HUES48 (cell line): ENCODE measurements at regions not wholly inside any gene's neighbourhood (a gene's known extent, or its start where the extent isn't known, plus 50 kb on each side); places are given as distances from the start of the nearest gene placed in this dataset.

Source experiments
- H3K27ac ChIP-seq: one replicate; pipeline ENCODE4 v1.7.0; 2013; ENCODE audit warnings: low read depth, low read length, inconsistent platforms
- H3K27me3 ChIP-seq: 2 replicates; pipeline ENCODE4 v1.6.1; 2013; ENCODE audit warnings: mild to moderate bottlenecking, low read length; ENCODE audit not compliant: control insufficient read depth, insufficient read depth
- H3K36me3 ChIP-seq: 2 replicates; pipeline ENCODE4 v1.6.1; 2013; ENCODE audit warnings: low read length; ENCODE audit not compliant: control insufficient read depth, insufficient read depth
- H3K4me1 ChIP-seq: 2 replicates; pipeline ENCODE4 v1.6.1; 2013; ENCODE audit warnings: mild to moderate bottlenecking, low read length; ENCODE audit not compliant: control insufficient read depth, insufficient read depth
- H3K4me3 ChIP-seq: 2 replicates; pipeline ENCODE4 v1.5.1; 2013; ENCODE audit warnings: mild to moderate bottlenecking, low read depth, low read length
- H3K9ac ChIP-seq: 2 replicates; pipeline ENCODE4 v1.6.1; 2013; ENCODE audit warnings: mild to moderate bottlenecking, low read depth, low read length, moderate library complexity
- H3K9me3 ChIP-seq: 2 replicates; pipeline ENCODE4 v1.6.1; 2013; ENCODE audit warnings: low read length; ENCODE audit not compliant: control insufficient read depth, insufficient read depth

- H3K9ac ChIP-seq: no peak overlapping the region
- H3K4me1 ChIP-seq: 0 out of 2 replicates have a peak, but pooled peaks cover 6% of the 10 kb centered on the region
- H3K36me3 ChIP-seq: no peaks in the 10 kb centered on the region
- no peaks in the 10 kb centered on the region for H3K9me3 ChIP-seq
- no peaks in the 10 kb centered on the region for H3K27me3 ChIP-seq
- no peak overlapping the region for H3K4me3 ChIP-seq
- no peak overlapping the region for H3K27ac ChIP-seq
Measured at GRCh38 chr14:49381778-49382177, 204.4 kb downstream of the RPS29 start.

DNA sequence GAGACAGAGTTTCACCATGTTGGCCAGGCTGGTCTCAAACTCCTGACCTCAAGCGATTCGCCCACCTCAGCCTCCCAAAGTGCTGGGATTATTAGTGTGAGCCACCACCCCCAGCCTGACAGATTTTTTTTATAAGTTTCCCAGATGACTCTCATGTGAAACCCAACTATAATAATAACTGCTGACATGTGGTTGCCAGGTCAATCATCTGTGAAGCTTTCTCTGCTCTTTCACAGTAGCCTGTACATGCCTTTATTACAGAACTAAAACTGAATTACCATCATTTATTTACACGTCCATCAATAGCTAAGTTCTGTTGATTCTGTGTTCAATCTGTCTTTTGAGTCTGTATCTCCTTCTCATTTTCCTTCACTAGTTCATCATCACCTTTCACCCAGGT lies 218.5 kb downstream of the RPS29 start:
- Histone ChIP-seq H3K4me1 (peaks cover 9% of the 10 kb centered on the region; the same call in 1 of the 2 replicates), H3K27me3 (peaks cover 97% of the 10 kb centered on the region), H3K36me3 (no peaks in the 10 kb centered on the region), H3K9ac (no peak overlapping the region), H3K27ac (no peak overlapping the region), H3K4me3 (no peak overlapping the region), H3K9me3 (no peaks in the 10 kb centered on the region)

DNA sequence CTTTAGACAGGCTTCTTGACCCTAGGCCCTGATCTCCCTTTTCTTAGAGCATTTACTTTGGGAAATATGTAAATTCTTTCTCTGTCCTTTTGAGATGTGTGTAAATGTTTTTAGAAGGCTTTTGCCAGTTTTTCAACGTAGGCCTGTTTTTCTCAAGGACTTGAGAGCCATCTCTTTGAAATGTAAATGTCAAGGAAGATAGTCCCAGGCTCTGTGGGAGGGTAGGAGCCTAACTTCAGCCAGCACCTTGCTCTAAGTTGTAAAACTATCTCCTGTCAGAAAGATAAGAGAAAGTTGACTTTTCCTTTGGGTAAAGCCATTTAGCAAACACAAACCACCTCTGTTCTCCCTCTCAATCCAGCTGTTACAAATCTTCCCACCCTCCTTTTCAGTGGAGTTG lies 219.8 kb downstream of the RPS29 start:
- H3K9me3 ChIP-seq: no peaks in the 10 kb centered on the region
- H3K36me3 ChIP-seq: no peaks in the 10 kb centered on the region
- peaks cover 88% of the 10 kb centered on the region for H3K27me3 ChIP-seq
- peaks cover 9% of the 10 kb centered on the region; the same call in 1 of the 2 replicates for H3K4me1 ChIP-seq
- no peak overlapping the region for H3K27ac ChIP-seq
- no peak overlapping the region for H3K4me3 ChIP-seq
- no peak overlapping the region for H3K9ac ChIP-seq

DNA sequence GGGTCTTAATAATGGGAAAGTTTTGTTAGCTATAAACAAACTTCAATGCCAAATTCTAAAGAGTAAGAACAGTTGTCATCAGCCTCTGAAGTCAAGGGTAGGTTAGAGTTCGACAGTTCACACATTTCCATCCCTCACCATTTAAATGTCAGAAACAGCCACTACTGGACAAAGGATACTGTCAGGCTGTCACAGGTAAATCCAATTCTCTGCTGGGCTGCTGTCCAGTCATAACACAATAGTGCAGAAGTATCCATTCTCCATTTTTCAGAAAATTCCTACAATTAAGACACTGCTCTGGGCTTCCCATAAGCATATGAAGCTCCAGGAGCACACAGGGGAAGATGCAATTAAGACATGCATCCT lies 221.4 kb downstream of the RPS29 start:
- H3K36me3 ChIP-seq: no peaks in the 10 kb centered on the region
- H3K9me3 ChIP-seq: no peaks in the 10 kb centered on the region
- peaks cover 9% of the 10 kb centered on the region; the same call in 1 of the 2 replicates for H3K4me1 ChIP-seq
- no peak overlapping the region for H3K9ac ChIP-seq
- H3K4me3 ChIP-seq: no peak overlapping the region
- no peak overlapping the region for H3K27ac ChIP-seq
- H3K27me3 ChIP-seq: peaks cover 72% of the 10 kb centered on the region

GRCh38 chr14:49363821-49364751 lies 222.1 kb downstream of the RPS29 start:
- peaks cover 9% of the 10 kb centered on the region; the same call in 1 of the 2 replicates for H3K4me1 ChIP-seq
- H3K27me3 ChIP-seq: peaks cover 67% of the 10 kb centered on the region
- no peak overlapping the region for H3K4me3 ChIP-seq
- no peak overlapping the region for H3K9ac ChIP-seq
- H3K27ac ChIP-seq: no peak overlapping the region
- no peaks in the 10 kb centered on the region for H3K36me3 ChIP-seq
- H3K9me3 ChIP-seq: no peaks in the 10 kb centered on the region

- Histone ChIP-seq H3K27ac (no peak overlapping the region), H3K4me3 (no peak overlapping the region), H3K36me3 (no peaks in the 10 kb centered on the region), H3K27me3 (peaks cover 56% of the 10 kb centered on the region), H3K9me3 (no peaks in the 10 kb centered on the region), H3K4me1 (peaks cover 9% of the 10 kb centered on the region; the same call in 1 of the 2 replicates), H3K9ac (no peak overlapping the region)
Measured at GRCh38 chr14:49362916-49363315, 223.3 kb downstream of the RPS29 start.

GRCh38 chr14:49339130-49339529 lies 247.1 kb downstream of the RPS29 start:
- Histone ChIP-seq H3K9me3 (no peaks in the 10 kb centered on the region), H3K36me3 (no peaks in the 10 kb centered on the region), H3K4me3 (no peak overlapping the region), H3K27me3 (no peaks in the 10 kb centered on the region), H3K4me1 (no peaks in the 10 kb centered on the region), H3K9ac (no peak overlapping the region), H3K27ac (no peak overlapping the region)

- Histone ChIP-seq H3K4me1 (no peaks in the 10 kb centered on the region), H3K27me3 (no peaks in the 10 kb centered on the region), H3K27ac (no peak overlapping the region), H3K9me3 (no peaks in the 10 kb centered on the region), H3K9ac (no peak overlapping the region), H3K36me3 (no peaks in the 10 kb centered on the region), H3K4me3 (no peak overlapping the region)
Measured at GRCh38 chr14:49319810-49320209, 266.4 kb downstream of the RPS29 start.

DNA sequence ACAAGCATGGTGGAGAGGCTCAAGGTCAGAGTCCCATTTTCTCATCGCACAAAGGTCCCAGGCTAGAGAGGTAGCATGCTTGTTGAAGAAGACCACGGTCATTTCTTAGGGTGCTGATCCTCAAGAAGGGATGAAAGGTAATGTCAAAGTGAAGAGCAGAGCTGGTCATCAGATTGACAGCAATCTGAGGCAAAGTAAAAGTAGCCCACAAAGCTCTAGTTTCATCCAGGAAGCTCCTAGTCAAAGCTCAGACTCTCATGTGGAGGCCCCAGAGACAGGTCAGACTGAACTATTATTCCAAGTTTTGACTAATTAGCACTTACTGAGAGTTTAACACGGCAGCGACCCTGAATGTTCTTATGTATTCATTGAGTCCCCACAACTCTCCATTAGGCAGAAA lies 270.6 kb downstream of the RPS29 start:
- H3K9me3 ChIP-seq: no peaks in the 10 kb centered on the region
- no peaks in the 10 kb centered on the region for H3K27me3 ChIP-seq
- no peak overlapping the region for H3K4me3 ChIP-seq
- H3K4me1 ChIP-seq: no peaks in the 10 kb centered on the region
- H3K36me3 ChIP-seq: no peaks in the 10 kb centered on the region
- H3K27ac ChIP-seq: no peak overlapping the region
- no peak overlapping the region for H3K9ac ChIP-seq

- Histone ChIP-seq H3K27ac (no peak overlapping the region), H3K9me3 (no peaks in the 10 kb centered on the region), H3K4me1 (no peaks in the 10 kb centered on the region), H3K27me3 (no peaks in the 10 kb centered on the region), H3K4me3 (no peak overlapping the region), H3K36me3 (no peaks in the 10 kb centered on the region), H3K9ac (no peak overlapping the region)
Measured at GRCh38 chr14:49314737-49315136, 271.4 kb downstream of the RPS29 start.

- Histone ChIP-seq H3K9ac (no peak overlapping the region), H3K27ac (no peak overlapping the region), H3K4me3 (no peak overlapping the region), H3K36me3 (no peaks in the 10 kb centered on the region), H3K4me1 (no peaks in the 10 kb centered on the region), H3K9me3 (no peaks in the 10 kb centered on the region), H3K27me3 (no peaks in the 10 kb centered on the region)
Measured at GRCh38 chr14:49313108-49313507, 273.1 kb downstream of the RPS29 start.
